K562 (cell line): ENCODE measurements at regions not wholly inside any gene's neighbourhood (a gene's known extent, or its start where the extent isn't known, plus 50 kb on each side); places are given as distances from the start of the nearest gene placed in this dataset.

Experiments
- BRD4 ChIP-seq: fragments of 200-600 bp; sonication (generic); IDR thresholded peaks from 2 replicates; pipeline ENCODE4 v1.6.1; 2017; ENCODE audit warnings: inconsistent platforms
- DIDO1 ChIP-seq: fragments of 450-650 bp; IDR thresholded peaks from 2 replicates; pipeline ENCODE4 v1.6.1; 2016; ENCODE audit warnings: low read depth, missing biosample characterization, missing genetic modification characterization
- GTF2F1 ChIP-seq: IDR thresholded peaks from 2 replicates; pipeline ENCODE4 v1.6.1; 2011; ENCODE audit warnings: low read depth, low read length, improper control_type of control experiment
- IRF1 ChIP-seq: sonication (generic); formaldehyde crosslinking; IDR thresholded peaks from 2 replicates; pipeline ENCODE4 v1.8.0; 2022; ENCODE audit warnings: missing genetic modification reagents, mild to moderate bottlenecking, borderline replicate concordance
- KLF6 ChIP-seq: fragments of 250-450 bp; sonication (Bioruptor Pico); IDR thresholded peaks from 2 replicates; pipeline ENCODE4 v1.4.0; 2020; ENCODE audit warnings: mild to moderate bottlenecking, moderate library complexity, borderline replicate concordance
- TSHZ1 ChIP-seq: fragments of 250-450 bp; sonication (Bioruptor Pico); IDR thresholded peaks from 2 replicates; pipeline ENCODE4 v1.4.0; 2020; ENCODE audit warnings: mild to moderate bottlenecking, moderate library complexity
- ZC3H11A ChIP-seq: IDR thresholded peaks from 2 replicates; pipeline ENCODE4 v1.6.1; 2012; ENCODE audit warnings: low read depth, low read length, improper control_type of control experiment
- ZNF232 ChIP-seq: sonication (generic); formaldehyde crosslinking; IDR thresholded peaks from 2 replicates; pipeline ENCODE4 v1.8.0; 2022; ENCODE audit warnings: mild to moderate bottlenecking, missing genetic modification reagents
- ZNF79 ChIP-seq: fragments of 250-450 bp; sonication (Bioruptor Pico); IDR thresholded peaks from 2 replicates; pipeline ENCODE4 v1.4.0; 2020; ENCODE audit warnings: low read depth, mild to moderate bottlenecking, moderate library complexity
- TF ChIP-seq, protein P1 (sequence below): fragments of 450-650 bp; IDR thresholded peaks from 2 replicates; pipeline ENCODE4 v1.6.1; 2016; ENCODE audit warnings: missing biosample characterization, missing genetic modification characterization
- TF ChIP-seq, protein P2 (sequence below): sonication (generic); formaldehyde crosslinking; IDR thresholded peaks from 2 replicates; pipeline ENCODE4 v1.8.0; 2022; ENCODE audit warnings: mild to moderate bottlenecking, missing genetic modification reagents

DNA sequence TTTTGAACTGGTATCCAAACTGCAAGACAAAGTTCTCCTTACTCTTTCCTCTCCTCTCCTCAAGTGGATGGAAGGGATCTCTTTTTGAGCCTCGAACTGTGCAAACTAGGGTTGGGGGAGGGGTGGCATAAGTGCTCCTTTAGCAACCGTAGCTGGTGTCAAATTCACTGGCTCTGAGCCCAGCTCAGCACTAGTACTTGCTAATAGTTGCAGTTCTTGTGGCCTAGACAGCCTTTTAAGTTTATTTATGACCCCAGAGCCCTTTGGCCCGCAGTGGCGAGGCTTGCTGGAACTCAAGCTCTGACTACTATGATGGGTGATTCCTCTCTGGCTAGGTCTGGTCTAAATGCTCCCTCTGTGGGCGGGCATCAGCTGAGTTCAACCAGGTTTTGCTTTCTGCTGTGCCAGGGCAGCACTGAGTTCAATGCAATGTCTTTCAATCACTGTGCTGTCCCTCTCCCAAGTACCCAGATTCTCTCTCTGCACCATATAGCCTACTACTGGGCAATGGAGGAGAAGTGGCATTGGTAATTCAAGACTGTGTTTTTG is 528.4 kb upstream of the SYT4 start (continued):
- TF ChIP-seq, protein P1, sequence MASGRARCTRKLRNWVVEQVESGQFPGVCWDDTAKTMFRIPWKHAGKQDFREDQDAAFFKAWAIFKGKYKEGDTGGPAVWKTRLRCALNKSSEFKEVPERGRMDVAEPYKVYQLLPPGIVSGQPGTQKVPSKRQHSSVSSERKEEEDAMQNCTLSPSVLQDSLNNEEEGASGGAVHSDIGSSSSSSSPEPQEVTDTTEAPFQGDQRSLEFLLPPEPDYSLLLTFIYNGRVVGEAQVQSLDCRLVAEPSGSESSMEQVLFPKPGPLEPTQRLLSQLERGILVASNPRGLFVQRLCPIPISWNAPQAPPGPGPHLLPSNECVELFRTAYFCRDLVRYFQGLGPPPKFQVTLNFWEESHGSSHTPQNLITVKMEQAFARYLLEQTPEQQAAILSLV (tag), result no peak
- TF ChIP-seq GTF2F1 (no peak), KLF6 (CRISPR knock-in tag) (no peak), TSHZ1 (CRISPR knock-in tag) (no peak), DIDO1 (tag) (no peak), ZNF79 (CRISPR knock-in tag) (no peak), BRD4 (no peak), ZC3H11A (no peak), IRF1 (CRISPR knock-in tag) (no peak), ZNF232 (CRISPR knock-in tag) (no peak)
- TF ChIP-seq, protein P2, sequence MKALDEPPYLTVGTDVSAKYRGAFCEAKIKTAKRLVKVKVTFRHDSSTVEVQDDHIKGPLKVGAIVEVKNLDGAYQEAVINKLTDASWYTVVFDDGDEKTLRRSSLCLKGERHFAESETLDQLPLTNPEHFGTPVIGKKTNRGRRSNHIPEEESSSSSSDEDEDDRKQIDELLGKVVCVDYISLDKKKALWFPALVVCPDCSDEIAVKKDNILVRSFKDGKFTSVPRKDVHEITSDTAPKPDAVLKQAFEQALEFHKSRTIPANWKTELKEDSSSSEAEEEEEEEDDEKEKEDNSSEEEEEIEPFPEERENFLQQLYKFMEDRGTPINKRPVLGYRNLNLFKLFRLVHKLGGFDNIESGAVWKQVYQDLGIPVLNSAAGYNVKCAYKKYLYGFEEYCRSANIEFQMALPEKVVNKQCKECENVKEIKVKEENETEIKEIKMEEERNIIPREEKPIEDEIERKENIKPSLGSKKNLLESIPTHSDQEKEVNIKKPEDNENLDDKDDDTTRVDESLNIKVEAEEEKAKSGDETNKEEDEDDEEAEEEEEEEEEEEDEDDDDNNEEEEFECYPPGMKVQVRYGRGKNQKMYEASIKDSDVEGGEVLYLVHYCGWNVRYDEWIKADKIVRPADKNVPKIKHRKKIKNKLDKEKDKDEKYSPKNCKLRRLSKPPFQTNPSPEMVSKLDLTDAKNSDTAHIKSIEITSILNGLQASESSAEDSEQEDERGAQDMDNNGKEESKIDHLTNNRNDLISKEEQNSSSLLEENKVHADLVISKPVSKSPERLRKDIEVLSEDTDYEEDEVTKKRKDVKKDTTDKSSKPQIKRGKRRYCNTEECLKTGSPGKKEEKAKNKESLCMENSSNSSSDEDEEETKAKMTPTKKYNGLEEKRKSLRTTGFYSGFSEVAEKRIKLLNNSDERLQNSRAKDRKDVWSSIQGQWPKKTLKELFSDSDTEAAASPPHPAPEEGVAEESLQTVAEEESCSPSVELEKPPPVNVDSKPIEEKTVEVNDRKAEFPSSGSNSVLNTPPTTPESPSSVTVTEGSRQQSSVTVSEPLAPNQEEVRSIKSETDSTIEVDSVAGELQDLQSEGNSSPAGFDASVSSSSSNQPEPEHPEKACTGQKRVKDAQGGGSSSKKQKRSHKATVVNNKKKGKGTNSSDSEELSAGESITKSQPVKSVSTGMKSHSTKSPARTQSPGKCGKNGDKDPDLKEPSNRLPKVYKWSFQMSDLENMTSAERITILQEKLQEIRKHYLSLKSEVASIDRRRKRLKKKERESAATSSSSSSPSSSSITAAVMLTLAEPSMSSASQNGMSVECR, result no peak
- TF ChIP-seq, all 486 proteins: peak for 0
